Endothelial cell of umbilical vein (primary cell): ENCODE measurements at regions not wholly inside any gene's neighbourhood (a gene's known extent, or its start where the extent isn't known, plus 50 kb on each side); places are given as distances from the start of the nearest gene placed in this dataset.

Experiments
- BruUV-seq: library from RNA; stranded (reverse); fragments of 400-500 nt; replicated peaks from 2 replicates; lab custom pipeline; 2021; lab: Mats Ljungman, UMichigan
- CTCF ChIA-PET: fragments of 300-600, 350-600 bp; sonication (Branson Sonifier 250); formaldehyde crosslinking; loops from one replicate; lab custom pipeline; 2021; ENCODE audit warnings: antibody characterized with exemption, inconsistent platforms; lab: Charles Lee
- POLR2A ChIA-PET: fragments of 300-600, 350-600 bp; sonication (Branson Sonifier 250); formaldehyde crosslinking; loops from one replicate; lab custom pipeline; 2021; ENCODE audit warnings: antibody characterized with exemption, inconsistent platforms; lab: Charles Lee
- DNase-seq: peaks from one replicate; pipeline ENCODE4 v3.0.0-alpha.2; 2011; ENCODE audit warnings: low read depth, low spot score
- FAIRE-seq: peaks from 2 replicates; lab custom pipeline; 2011; peaks lifted over from hg19 to GRCh38; lab: Jason Lieb, UNC
- H2AFZ ChIP-seq: 2 replicates; pipeline ENCODE4 v1.6.0; 2012; ENCODE audit warnings: low read depth, low read length, control low read depth, inconsistent platforms
- H3K27ac ChIP-seq: 2 replicates; pipeline ENCODE4 v1.5.1; 2011; ENCODE audit warnings: low read depth, mild to moderate bottlenecking, control low read depth, low read length, moderate library complexity; ENCODE audit not compliant: insufficient read depth
- H3K27me3 ChIP-seq, 2 experiments: 2 replicates each; pipeline versions ENCODE4 v1.6.0 to v1.6.1; 2011; ENCODE audit warnings: low read length in 2 of 2, mixed read lengths in 1 of 2; ENCODE audit not compliant: control insufficient read depth in 2 of 2, insufficient read depth in 2 of 2
- H3K36me3 ChIP-seq, 2 experiments: 2 replicates in 1 of 2; 3 replicates in 1 of 2; pipeline ENCODE4 v1.5.1; 2011; ENCODE audit warnings: low read length in 2 of 2, mild to moderate bottlenecking in 1 of 2, moderate library complexity in 1 of 2; ENCODE audit not compliant: control insufficient read depth in 2 of 2, insufficient read depth in 2 of 2; ENCODE audit errors: extremely low read depth in 1 of 2
- H3K4me1 ChIP-seq: 3 replicates; pipeline ENCODE4 v1.5.1; 2011; ENCODE audit warnings: mild to moderate bottlenecking, low read length; ENCODE audit not compliant: control insufficient read depth, insufficient read depth; ENCODE audit errors: extremely low read depth
- H3K4me2 ChIP-seq: 2 replicates; pipeline ENCODE4 v1.6.1; 2011; ENCODE audit warnings: low read length, control low read depth, mixed read lengths; ENCODE audit not compliant: insufficient read depth
- H3K4me3 ChIP-seq, 3 experiments: fragments of 200-600 bp in 1 of 3; sonication (generic), shearing (Covaris generic) in 1 of 3; replicated peaks in 1 of 3; 2 replicates each; pipeline ENCODE4 v1.5.1; 2011 to 2016; ENCODE audit warnings: control low read depth in 3 of 3, low read length in 3 of 3, mild to moderate bottlenecking in 2 of 3, inconsistent platforms in 1 of 3, low read depth in 1 of 3, moderate library complexity in 1 of 3; ENCODE audit not compliant: insufficient read depth in 1 of 3
- H3K79me2 ChIP-seq: 2 replicates; pipeline ENCODE4 v1.6.0; 2012; ENCODE audit warnings: low read length, inconsistent platforms; ENCODE audit not compliant: control insufficient read depth, insufficient read depth
- H3K9ac ChIP-seq: replicated peaks from 2 replicates; pipeline ENCODE3; 2011; ENCODE audit warnings: low read length, control low read depth; ENCODE audit not compliant: insufficient read depth; ENCODE audit errors: extremely low read depth
- H3K9me1 ChIP-seq: replicated peaks from 3 replicates; pipeline ENCODE4 v1.6.0; 2011; ENCODE audit warnings: mild to moderate bottlenecking, low read length; ENCODE audit not compliant: control insufficient read depth, insufficient read depth; ENCODE audit errors: extremely low read depth
- H3K9me3 ChIP-seq: replicated peaks from 2 replicates; pipeline ENCODE4 v1.5.1; 2012; ENCODE audit warnings: low read length, inconsistent platforms; ENCODE audit not compliant: control insufficient read depth, insufficient read depth
- H4K20me1 ChIP-seq: replicated peaks from 2 replicates; pipeline ENCODE3; 2011; ENCODE audit warnings: mild to moderate bottlenecking, low read length; ENCODE audit not compliant: control insufficient read depth, insufficient read depth; ENCODE audit errors: extremely low read depth
- FOS ChIP-seq: IDR thresholded peaks from 2 replicates; pipeline ENCODE4 v1.6.1; 2011; ENCODE audit warnings: mild to moderate bottlenecking, low read length, moderate library complexity, borderline replicate concordance; ENCODE audit not compliant: insufficient read depth
- GATA2 ChIP-seq: IDR thresholded peaks from 2 replicates; pipeline ENCODE4 v1.7.0; 2011; ENCODE audit warnings: low read depth, mild to moderate bottlenecking, moderate library complexity, mixed read lengths, low read length; ENCODE audit not compliant: insufficient read length, insufficient read depth
- JUN ChIP-seq: IDR thresholded peaks from 2 replicates; pipeline ENCODE4 v1.6.1; 2011; ENCODE audit warnings: borderline replicate concordance, low read depth; ENCODE audit not compliant: insufficient read length, insufficient read depth
- MYC ChIP-seq: IDR thresholded peaks from one replicate; pipeline ENCODE4 v1.6.1; 2011; ENCODE audit warnings: mild to moderate bottlenecking, low read depth, low read length
- POLR2AphosphoS5 ChIP-seq: IDR thresholded peaks from 2 replicates; pipeline ENCODE4 v1.6.1; 2012; ENCODE audit warnings: low read depth, mild to moderate bottlenecking, control low read depth, low read length, moderate library complexity; ENCODE audit not compliant: insufficient read depth
- dilution Hi-C: fragments of 300-500 bp; cut with MboI; formaldehyde crosslinking; loops from one replicate; pipeline ENCODE4 v1.15.0; 2019; ENCODE audit warnings: low sequenced_read_pairs; ENCODE audit not compliant: extremely low pct_ligation_motif_present
- intact Hi-C: fragments of 100-400 bp; cut with micrococcal nuclease; formaldehyde crosslinking; loops from one replicate; pipeline ENCODE4 v1.10.0; 2022
- TF ChIP-seq, protein P1 (sequence below), 2 donors: IDR thresholded peaks; 1 replicate in 1 of 2; 2 replicates in 1 of 2; pipeline ENCODE4 v1.5.1; 2011; ENCODE audit warnings: low read length in 2 of 2, mild to moderate bottlenecking in 2 of 2, moderate library complexity in 2 of 2, control low read depth in 1 of 2, inconsistent platforms in 1 of 2, low read depth in 1 of 2; ENCODE audit not compliant: insufficient read depth in 1 of 2; ENCODE audit errors: extremely low read depth in 1 of 2
- TF ChIP-seq, protein P2 (sequence below): IDR thresholded peaks from 2 replicates; pipeline ENCODE4 v1.6.1; 2011; ENCODE audit not compliant: insufficient read depth, insufficient read length

DNA sequence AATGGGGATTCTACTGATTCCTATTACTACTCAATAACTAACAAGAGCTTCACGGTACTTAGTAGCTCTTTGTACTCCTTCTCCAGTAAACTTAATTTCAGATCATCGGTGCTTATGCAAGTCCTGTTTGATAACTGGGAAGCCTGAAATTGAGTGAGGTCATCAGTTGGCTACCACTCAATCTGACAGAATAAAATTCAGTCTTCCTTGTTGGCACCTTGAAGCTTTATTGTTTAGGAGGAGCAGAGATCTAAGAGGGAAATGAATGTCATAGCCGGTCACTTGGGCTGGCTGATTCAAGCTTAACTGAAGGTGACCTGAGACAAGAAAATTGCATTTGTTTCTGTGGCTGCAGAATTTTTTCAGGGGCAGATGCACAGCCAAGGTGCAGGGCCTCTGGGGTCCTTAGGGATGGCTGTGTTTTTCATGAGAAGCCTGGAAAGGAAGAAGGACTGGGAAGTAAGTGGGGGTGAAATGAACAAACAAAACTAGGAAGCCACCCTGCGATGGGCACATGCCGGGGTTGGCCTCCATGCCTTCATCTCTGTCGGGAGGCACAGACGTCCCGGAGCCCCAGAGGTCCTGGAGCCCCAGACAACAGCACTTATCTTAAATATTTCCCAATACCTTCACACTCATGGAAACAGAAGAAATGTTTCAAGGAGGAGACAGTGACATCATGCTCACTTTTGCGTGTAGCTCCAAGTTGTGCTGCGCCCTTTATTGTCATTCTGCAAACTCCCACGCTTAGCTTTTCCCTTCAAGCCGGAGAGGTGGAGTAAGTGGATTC, 85.0 kb upstream of the KIF5B start:
- no TSS peak for BruUV-seq
- dilution Hi-C loops, result no loop called here
- POLR2A ChIA-PET, result no interaction called here

More for the DNA sequence above, 85.0 kb upstream of the KIF5B start:
- Histone ChIP-seq H4K20me1 (no peaks in the 10 kb centered on the region), H3K79me2 (no peaks in the 10 kb centered on the region), H3K36me3 (no peaks in the 10 kb centered on the region), H3K4me3 (no peak overlapping the region), H3K4me1 (peaks cover 24% of the 10 kb centered on the region), H2AFZ (no peak overlapping the region), H3K27me3 (no peaks in the 10 kb centered on the region), H3K9me1 (no peaks in the 10 kb centered on the region), H3K4me2 (peak overlapping the region; percentile 23), H3K9me3 (no peaks in the 10 kb centered on the region), H3K27ac (peak overlapping the region; percentile 47), H3K9ac (no peak overlapping the region)
- intact Hi-C loops, result loop anchor here (10.0 kb wide), 1 partner anchor 1224 kb away; no protein-coding TSS in a partner anchor
- DNase-seq (peak; percentile 91), FAIRE-seq (peak; percentile 92)
- TF ChIP-seq, protein P1, sequence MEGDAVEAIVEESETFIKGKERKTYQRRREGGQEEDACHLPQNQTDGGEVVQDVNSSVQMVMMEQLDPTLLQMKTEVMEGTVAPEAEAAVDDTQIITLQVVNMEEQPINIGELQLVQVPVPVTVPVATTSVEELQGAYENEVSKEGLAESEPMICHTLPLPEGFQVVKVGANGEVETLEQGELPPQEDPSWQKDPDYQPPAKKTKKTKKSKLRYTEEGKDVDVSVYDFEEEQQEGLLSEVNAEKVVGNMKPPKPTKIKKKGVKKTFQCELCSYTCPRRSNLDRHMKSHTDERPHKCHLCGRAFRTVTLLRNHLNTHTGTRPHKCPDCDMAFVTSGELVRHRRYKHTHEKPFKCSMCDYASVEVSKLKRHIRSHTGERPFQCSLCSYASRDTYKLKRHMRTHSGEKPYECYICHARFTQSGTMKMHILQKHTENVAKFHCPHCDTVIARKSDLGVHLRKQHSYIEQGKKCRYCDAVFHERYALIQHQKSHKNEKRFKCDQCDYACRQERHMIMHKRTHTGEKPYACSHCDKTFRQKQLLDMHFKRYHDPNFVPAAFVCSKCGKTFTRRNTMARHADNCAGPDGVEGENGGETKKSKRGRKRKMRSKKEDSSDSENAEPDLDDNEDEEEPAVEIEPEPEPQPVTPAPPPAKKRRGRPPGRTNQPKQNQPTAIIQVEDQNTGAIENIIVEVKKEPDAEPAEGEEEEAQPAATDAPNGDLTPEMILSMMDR (IDR thresholded peaks at IDR 0.05; ENCODE audit: extremely low read depth in 1 of 2, insufficient read depth in 1 of 2, low read depth in 1 of 2, low read length in 2 of 2), result no peak
- no peak for TF ChIP-seq MYC
- TF ChIP-seq POLR2AphosphoS5, result no peak
- no peak for TF ChIP-seq FOS
- TF ChIP-seq, protein P2, sequence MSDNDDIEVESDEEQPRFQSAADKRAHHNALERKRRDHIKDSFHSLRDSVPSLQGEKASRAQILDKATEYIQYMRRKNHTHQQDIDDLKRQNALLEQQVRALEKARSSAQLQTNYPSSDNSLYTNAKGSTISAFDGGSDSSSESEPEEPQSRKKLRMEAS, result no peak
- TF ChIP-seq GATA2, result no peak
- peak; percentile 66 for TF ChIP-seq JUN
- CTCF ChIA-PET, result interaction anchor here (0.8 to 3.4 kb wide), 7 partner anchors 8 to 97 kb away, joined by 3 to 17 read pairs (median 4); no protein-coding TSS in a partner anchor
